ENCODE measurements at regions not wholly inside any gene's neighbourhood (a gene's known extent, or its start where the extent isn't known, plus 50 kb on each side); places are given as distances from the start of the nearest gene placed in this dataset.
A peak's percentile ranks its signal among the peaks of the same experiment; 100 is the strongest.

DNA sequence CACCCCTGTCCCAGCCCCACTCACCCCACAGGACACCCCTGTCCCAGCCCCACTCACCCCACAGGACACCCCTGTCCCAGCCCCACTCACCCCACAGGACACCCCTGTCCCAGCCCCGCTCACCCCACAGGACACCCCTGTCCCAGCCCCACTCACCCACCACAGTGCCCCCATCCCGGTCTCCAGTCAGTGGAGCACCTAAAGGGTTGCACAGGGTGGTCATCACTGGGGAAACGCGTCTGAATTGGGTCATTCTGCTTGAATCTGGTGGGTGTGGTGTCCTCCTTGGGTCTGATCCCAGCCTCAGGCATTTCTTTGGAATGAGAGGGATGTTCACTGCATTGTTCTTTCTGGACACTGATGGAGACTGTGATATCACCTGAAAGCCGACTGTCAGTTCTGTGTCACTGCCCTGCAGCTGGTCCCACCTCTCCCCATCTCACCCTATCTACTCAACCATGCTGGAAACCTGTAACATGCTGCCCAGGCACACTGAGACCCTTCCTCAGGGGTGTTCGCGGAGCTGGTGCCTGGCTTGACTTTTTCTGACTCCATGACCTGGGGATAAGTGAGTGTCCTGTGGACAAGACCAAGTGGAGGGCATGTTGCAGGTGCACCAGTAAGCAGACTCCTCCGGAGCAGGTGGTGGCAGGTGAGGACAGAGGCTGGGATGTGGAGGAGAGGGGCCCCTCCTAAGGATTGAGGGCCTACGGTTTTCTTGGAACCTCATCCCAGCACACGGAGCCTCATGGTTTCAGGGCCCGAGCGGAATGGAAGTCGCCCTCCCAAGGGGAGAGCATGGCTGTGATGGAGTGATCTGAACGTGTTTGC, 262.5 kb upstream of the PPP2R2D start:
- ChIA-PET CTCF (no interaction called here), POLR2A (no interaction called here)
- Histone ChIP-seq H3K4me1 (ENCODE audit: control extremely low read depth in 1 of 4, control insufficient read depth in 4 of 4, insufficient read depth in 4 of 4, low read length in 3 of 4) (no peaks in the 10 kb centered on the region), H3K36me3 (ENCODE audit: control insufficient read depth in 4 of 4, insufficient read depth in 4 of 4, low read length in 3 of 4) (no peaks in the 10 kb centered on the region), H3K4me3 (ENCODE audit: control insufficient read depth in 1 of 7, extremely low read depth in 1 of 7, insufficient read depth in 4 of 7, low read depth in 2 of 7, low read length in 6 of 7) (no peak overlapping the region), H3K27me3 (replicated peaks in 2 of 5; ENCODE audit: control insufficient read depth in 4 of 5, insufficient read depth in 5 of 5, low read length in 4 of 5) (no peaks in the 10 kb centered on the region), H3K27ac (ENCODE audit: insufficient read depth in 1 of 2, low read depth in 1 of 2, low read length in 2 of 2, poor library complexity in 1 of 2, severe bottlenecking in 2 of 2) (no peak overlapping the region), H3K9me3 (ENCODE audit: control extremely low read depth in 1 of 5, control insufficient read depth in 4 of 5, insufficient read depth in 2 of 5, low read depth in 1 of 5, low read length in 4 of 5) (peaks cover 2 to 25% (median 14%) of the 10 kb centered on the region in 5 experiments)
- WGBS (ENCODE audit: insufficient coverage) = 85% methylated on average over 10 of the region's 14 CpGs
- DNase-seq = no peak

DNA sequence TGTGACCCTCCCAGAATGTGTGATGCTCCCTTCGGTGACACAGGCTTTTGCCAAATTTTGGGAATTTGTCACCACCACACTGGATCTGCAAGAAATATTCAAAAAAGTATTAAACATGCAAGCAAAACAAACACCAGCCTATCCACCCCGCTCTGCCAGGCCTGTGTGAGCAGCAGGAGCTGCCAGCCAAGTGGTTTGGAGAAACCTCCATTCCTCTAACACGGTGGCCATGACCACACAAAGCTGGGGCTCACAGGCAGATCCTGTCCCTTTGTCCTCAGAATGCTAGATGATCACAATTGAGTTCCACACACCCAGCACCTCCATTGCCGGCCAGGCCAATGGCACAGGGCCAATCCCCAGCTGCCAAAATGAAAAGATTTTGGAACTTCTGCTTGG, 261.9 kb upstream of the PPP2R2D start:
- CTCF ChIA-PET = no interaction called here
- WGBS (ENCODE audit: insufficient coverage) = 90% methylated on average over 3 of the region's 4 CpGs
- Histone ChIP-seq H3K27ac (ENCODE audit: insufficient read depth in 1 of 2, low read depth in 1 of 2, low read length in 2 of 2, poor library complexity in 1 of 2, severe bottlenecking in 2 of 2) (no peak overlapping the region), H3K36me3 (ENCODE audit: control insufficient read depth in 4 of 4, insufficient read depth in 4 of 4, low read length in 3 of 4) (no peaks in the 10 kb centered on the region), H3K4me1 (ENCODE audit: control extremely low read depth in 1 of 4, control insufficient read depth in 4 of 4, insufficient read depth in 4 of 4, low read length in 3 of 4) (no peaks in the 10 kb centered on the region), H3K4me3 (ENCODE audit: control insufficient read depth in 1 of 7, extremely low read depth in 1 of 7, insufficient read depth in 4 of 7, low read depth in 2 of 7, low read length in 6 of 7) (no peak overlapping the region), H3K27me3 (replicated peaks in 2 of 5; ENCODE audit: control insufficient read depth in 4 of 5, insufficient read depth in 5 of 5, low read length in 4 of 5) (no peaks in the 10 kb centered on the region), H3K9me3 (ENCODE audit: control extremely low read depth in 1 of 5, control insufficient read depth in 4 of 5, insufficient read depth in 2 of 5, low read depth in 1 of 5, low read length in 4 of 5) (peaks cover 2 to 25% (median 14%) of the 10 kb centered on the region in 5 experiments)
- DNase-seq = no peak
- POLR2A ChIA-PET = no interaction called here

DNA sequence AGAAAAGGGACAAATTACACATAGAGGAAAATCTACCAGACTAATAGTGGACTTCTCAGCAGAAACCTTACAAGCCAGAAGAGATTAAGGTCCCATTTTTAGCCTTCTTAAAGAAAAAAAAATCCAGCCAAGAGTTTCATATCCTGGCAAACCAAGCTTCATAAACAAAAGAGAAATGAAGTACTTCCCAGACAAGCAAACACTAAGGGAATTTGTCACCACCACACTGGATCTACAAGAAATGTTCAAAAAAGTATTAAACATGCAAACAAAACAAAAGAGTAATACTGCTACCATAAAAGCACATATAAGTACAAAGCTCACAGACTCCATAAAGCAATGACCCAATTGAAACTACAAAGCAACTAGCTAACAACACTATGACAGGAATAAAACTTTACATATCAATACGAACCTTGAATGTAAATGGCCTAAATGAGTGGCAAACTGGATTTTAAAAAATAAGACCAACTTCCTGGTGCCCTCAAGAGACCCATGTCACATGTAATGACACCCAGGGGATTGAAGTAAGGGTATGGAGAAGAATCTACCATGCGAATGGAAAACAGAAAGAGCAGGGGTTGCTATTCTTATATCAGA, 260.7 kb upstream of the PPP2R2D start:
- no peak for DNase-seq
- WGBS (ENCODE audit: insufficient coverage) = no CpG with 5 or more reads among the region's 2 CpGs
- Histone ChIP-seq H3K4me3 (ENCODE audit: control insufficient read depth in 1 of 7, extremely low read depth in 1 of 7, insufficient read depth in 4 of 7, low read depth in 2 of 7, low read length in 6 of 7) (no peak overlapping the region), H3K36me3 (ENCODE audit: control insufficient read depth in 4 of 4, insufficient read depth in 4 of 4, low read length in 3 of 4) (no peaks in the 10 kb centered on the region), H3K4me1 (ENCODE audit: control extremely low read depth in 1 of 4, control insufficient read depth in 4 of 4, insufficient read depth in 4 of 4, low read length in 3 of 4) (no peaks in the 10 kb centered on the region), H3K9me3 (ENCODE audit: control extremely low read depth in 1 of 5, control insufficient read depth in 4 of 5, insufficient read depth in 2 of 5, low read depth in 1 of 5, low read length in 4 of 5) (peaks cover 2 to 22% (median 8%) of the 10 kb centered on the region in 5 experiments), H3K27ac (ENCODE audit: insufficient read depth in 1 of 2, low read depth in 1 of 2, low read length in 2 of 2, poor library complexity in 1 of 2, severe bottlenecking in 2 of 2) (no peak overlapping the region), H3K27me3 (replicated peaks in 2 of 5; ENCODE audit: control insufficient read depth in 4 of 5, insufficient read depth in 5 of 5, low read length in 4 of 5) (peaks cover 0 to 2% (median 0%) of the 10 kb centered on the region in 5 experiments)
- POLR2A ChIA-PET = no interaction called here
- CTCF ChIA-PET = no interaction called here

DNA sequence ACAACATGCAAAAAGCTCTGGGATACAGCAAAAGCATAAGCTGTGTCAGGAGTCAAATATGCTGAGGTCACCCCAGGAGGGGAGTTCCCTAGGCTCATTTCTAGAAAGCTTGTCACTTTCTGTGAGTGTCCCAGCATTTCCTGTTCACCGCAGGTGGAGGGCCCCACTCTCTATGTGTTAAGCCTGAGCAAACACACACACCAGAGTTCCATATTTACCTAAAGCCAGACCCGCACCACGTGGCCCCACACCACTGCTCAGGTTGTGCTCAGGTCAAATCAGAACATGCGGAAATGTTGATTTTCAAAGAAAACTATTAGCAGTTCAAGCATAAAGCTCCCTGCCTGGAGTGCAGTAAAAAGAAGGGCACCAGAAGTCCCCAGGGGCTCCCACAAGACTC, 259.6 kb upstream of the PPP2R2D start:
- peak in 2 of 3 donors; percentile 10 to 21 for DNase-seq
- Histone ChIP-seq H3K9me3 (ENCODE audit: control extremely low read depth in 1 of 5, control insufficient read depth in 4 of 5, insufficient read depth in 2 of 5, low read depth in 1 of 5, low read length in 4 of 5) (peaks cover 2 to 24% (median 8%) of the 10 kb centered on the region in 5 experiments), H3K36me3 (ENCODE audit: control insufficient read depth in 4 of 4, insufficient read depth in 4 of 4, low read length in 3 of 4) (no peaks in the 10 kb centered on the region), H3K4me3 (ENCODE audit: control insufficient read depth in 1 of 7, extremely low read depth in 1 of 7, insufficient read depth in 4 of 7, low read depth in 2 of 7, low read length in 6 of 7) (no peak overlapping the region), H3K27me3 (replicated peaks in 2 of 5; ENCODE audit: control insufficient read depth in 4 of 5, insufficient read depth in 5 of 5, low read length in 4 of 5) (peaks cover 0 to 3% (median 0%) of the 10 kb centered on the region in 5 experiments), H3K4me1 (ENCODE audit: control extremely low read depth in 1 of 4, control insufficient read depth in 4 of 4, insufficient read depth in 4 of 4, low read length in 3 of 4) (no peaks in the 10 kb centered on the region), H3K27ac (ENCODE audit: insufficient read depth in 1 of 2, low read depth in 1 of 2, low read length in 2 of 2, poor library complexity in 1 of 2, severe bottlenecking in 2 of 2) (no peak overlapping the region)
- ChIA-PET POLR2A (no interaction called here), CTCF (no interaction called here)
- WGBS (ENCODE audit: insufficient coverage) = 65% methylated on average over 4 of the region's 4 CpGs

DNA sequence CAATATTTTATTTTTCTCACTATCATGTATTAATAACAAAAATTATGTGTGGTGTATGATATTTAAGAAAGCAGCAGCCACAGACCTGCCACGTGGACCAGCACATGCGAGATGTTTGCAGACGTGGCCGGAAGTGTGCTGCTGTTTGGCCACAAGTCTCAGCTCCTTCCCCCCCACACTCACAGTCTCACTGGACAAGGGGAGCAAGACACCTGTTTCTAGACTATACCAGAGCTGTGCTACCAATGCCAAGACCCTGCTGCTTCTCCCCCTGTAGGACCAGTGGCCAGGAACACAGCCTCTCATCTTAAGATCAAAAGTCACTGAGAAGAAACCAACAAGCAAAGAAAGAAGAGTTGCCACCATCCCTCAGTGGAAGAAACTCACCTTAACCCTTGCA, 258.9 kb upstream of the PPP2R2D start:
- POLR2A ChIA-PET = no interaction called here

DNA sequence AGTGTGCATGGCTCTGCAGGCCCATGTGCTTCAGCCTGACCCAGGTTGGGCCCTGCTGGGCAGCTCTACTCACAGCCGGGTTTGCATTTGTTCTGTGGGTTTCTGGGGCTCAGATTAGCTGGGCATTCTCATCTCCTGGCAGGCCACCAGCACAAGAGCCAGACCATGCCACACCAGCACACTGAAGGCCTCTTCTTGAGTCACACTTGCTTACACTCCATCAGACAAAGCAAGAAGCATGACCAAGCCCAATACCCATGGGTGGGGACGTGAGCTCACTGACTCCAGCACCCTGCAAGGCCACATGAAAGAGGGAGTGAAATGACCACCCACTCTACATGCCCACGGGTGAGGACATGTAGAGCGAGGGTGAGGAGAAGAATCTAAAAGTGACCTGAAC, 257.8 kb upstream of the PPP2R2D start:
- H3K27me3 ChIP-seq (replicated peaks in 2 of 5; ENCODE audit: control insufficient read depth in 4 of 5, insufficient read depth in 5 of 5, low read length in 4 of 5) = peaks cover 0 to 11% (median 0%) of the 10 kb centered on the region in 5 experiments
- no peak overlapping the region for H3K27ac ChIP-seq (ENCODE audit: insufficient read depth in 1 of 2, low read depth in 1 of 2, low read length in 2 of 2, poor library complexity in 1 of 2, severe bottlenecking in 2 of 2)
- H3K4me3 ChIP-seq (ENCODE audit: control insufficient read depth in 1 of 7, extremely low read depth in 1 of 7, insufficient read depth in 4 of 7, low read depth in 2 of 7, low read length in 6 of 7) = no peak overlapping the region
- H3K36me3 ChIP-seq (ENCODE audit: control insufficient read depth in 4 of 4, insufficient read depth in 4 of 4, low read length in 3 of 4) = no peaks in the 10 kb centered on the region
- no peaks in the 10 kb centered on the region for H3K4me1 ChIP-seq (ENCODE audit: control extremely low read depth in 1 of 4, control insufficient read depth in 4 of 4, insufficient read depth in 4 of 4, low read length in 3 of 4)
- DNase-seq = no peak
- ChIA-PET CTCF (no interaction called here), POLR2A (no interaction called here)
- H3K9me3 ChIP-seq (ENCODE audit: control extremely low read depth in 1 of 5, control insufficient read depth in 4 of 5, insufficient read depth in 2 of 5, low read depth in 1 of 5, low read length in 4 of 5) = peaks cover 2 to 22% (median 8%) of the 10 kb centered on the region in 5 experiments
- 88% methylated on average over 4 of the region's 4 CpGs for WGBS (ENCODE audit: insufficient coverage)

More for the DNA sequence above, 258.9 kb upstream of the PPP2R2D start:
- WGBS (ENCODE audit: insufficient coverage) = 80% methylated on average over 3 of the region's 4 CpGs
- Histone ChIP-seq H3K36me3 (ENCODE audit: control insufficient read depth in 4 of 4, insufficient read depth in 4 of 4, low read length in 3 of 4) (no peaks in the 10 kb centered on the region), H3K27me3 (replicated peaks in 2 of 5; ENCODE audit: control insufficient read depth in 4 of 5, insufficient read depth in 5 of 5, low read length in 4 of 5) (peaks cover 0 to 8% (median 0%) of the 10 kb centered on the region in 5 experiments), H3K9me3 (ENCODE audit: control extremely low read depth in 1 of 5, control insufficient read depth in 4 of 5, insufficient read depth in 2 of 5, low read depth in 1 of 5, low read length in 4 of 5) (peaks cover 2 to 24% (median 8%) of the 10 kb centered on the region in 5 experiments), H3K4me3 (ENCODE audit: control insufficient read depth in 1 of 7, extremely low read depth in 1 of 7, insufficient read depth in 4 of 7, low read depth in 2 of 7, low read length in 6 of 7) (no peak overlapping the region), H3K4me1 (ENCODE audit: control extremely low read depth in 1 of 4, control insufficient read depth in 4 of 4, insufficient read depth in 4 of 4, low read length in 3 of 4) (no peaks in the 10 kb centered on the region), H3K27ac (ENCODE audit: insufficient read depth in 1 of 2, low read depth in 1 of 2, low read length in 2 of 2, poor library complexity in 1 of 2, severe bottlenecking in 2 of 2) (no peak overlapping the region)
- no peak for DNase-seq
- CTCF ChIA-PET = no interaction called here

DNA sequence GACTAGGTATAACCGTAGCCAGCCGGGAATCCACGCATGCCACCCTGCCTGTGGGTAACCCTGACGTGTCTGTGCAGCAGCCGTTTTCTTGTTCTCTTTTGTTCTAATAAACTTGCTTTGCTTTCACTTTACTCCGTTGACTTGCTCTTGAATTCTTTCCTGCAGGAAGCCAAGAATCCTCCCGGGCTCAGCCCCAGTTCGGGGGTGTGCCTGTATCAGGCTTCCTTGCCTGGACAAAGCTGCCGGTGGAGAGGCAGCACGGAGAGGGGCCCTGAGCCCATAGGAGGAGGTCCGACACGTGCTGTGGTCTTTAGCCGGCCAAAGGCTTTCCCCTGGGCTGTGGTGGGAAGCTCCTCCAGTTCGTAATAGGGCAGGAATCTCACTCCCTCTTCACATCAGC, 256.5 kb upstream of the PPP2R2D start:
- no peak overlapping the region for H3K27ac ChIP-seq (ENCODE audit: insufficient read depth in 1 of 2, low read depth in 1 of 2, low read length in 2 of 2, poor library complexity in 1 of 2, severe bottlenecking in 2 of 2)
- 55% methylated on average over 12 of the region's 14 CpGs for WGBS (ENCODE audit: insufficient coverage)

More for the DNA sequence above, 256.5 kb upstream of the PPP2R2D start:
- Histone ChIP-seq H3K36me3 (ENCODE audit: control insufficient read depth in 4 of 4, insufficient read depth in 4 of 4, low read length in 3 of 4) (no peaks in the 10 kb centered on the region), H3K27me3 (replicated peaks in 2 of 5; ENCODE audit: control insufficient read depth in 4 of 5, insufficient read depth in 5 of 5, low read length in 4 of 5) (peaks cover 0 to 18% (median 0%) of the 10 kb centered on the region in 5 experiments), H3K4me1 (ENCODE audit: control extremely low read depth in 1 of 4, control insufficient read depth in 4 of 4, insufficient read depth in 4 of 4, low read length in 3 of 4) (no peaks in the 10 kb centered on the region), H3K4me3 (ENCODE audit: control insufficient read depth in 1 of 7, extremely low read depth in 1 of 7, insufficient read depth in 4 of 7, low read depth in 2 of 7, low read length in 6 of 7) (no peak overlapping the region), H3K9me3 (ENCODE audit: control extremely low read depth in 1 of 5, control insufficient read depth in 4 of 5, insufficient read depth in 2 of 5, low read depth in 1 of 5, low read length in 4 of 5) (peaks cover 2 to 12% (median 8%) of the 10 kb centered on the region in 5 experiments)
- ChIA-PET CTCF (no interaction called here), POLR2A (no interaction called here)
- DNase-seq = no peak

All from common myeloid progenitor, CD34-positive (primary cell).